GM12878 (cell line): ENCODE measurements at regions not wholly inside any gene's neighbourhood (a gene's known extent, or its start where the extent isn't known, plus 50 kb on each side); places are given as distances from the start of the nearest gene placed in this dataset.

Source experiments
- ATAC-seq: fragments of 200-7000 bp; cut with Tn5 transposase; 3 replicates; pipeline ENCODE4 v1.9.1; 2020; ENCODE audit warnings: mild to moderate bottlenecking, moderate library complexity
- BruUV-seq: library from RNA; stranded (reverse); fragments of 400-500 nt; replicated peaks from 2 replicates; lab custom pipeline; 2021; lab: Mats Ljungman, UMichigan
- CTCF ChIA-PET: fragments of 300-600 bp; sonication (Branson Sonifier 250); formaldehyde crosslinking; extraction: SDS; loops from one replicate; lab custom pipeline; 2021; ENCODE audit warnings: inconsistent platforms; lab: Yijun Ruan, JAX
- POLR2A ChIA-PET: fragments of 350-600 bp; formaldehyde crosslinking; extraction: SDS; loops from one replicate; lab custom pipeline; 2021; ENCODE audit warnings: inconsistent platforms; lab: Charles Lee
- RAD21 ChIA-PET: fragments of 300-600 bp; sonication (Branson Sonifier 250); formaldehyde crosslinking; loops from one replicate; lab custom pipeline; 2023; ENCODE audit warnings: antibody characterized with exemption; ENCODE audit not compliant: unreplicated experiment; lab: Charles Lee
- SMC1A ChIA-PET: fragments of 300-600 bp; sonication (Branson Sonifier 250); formaldehyde crosslinking; loops from one replicate; lab custom pipeline; 2023; ENCODE audit not compliant: unreplicated experiment, uncharacterized antibody; lab: Charles Lee
- DNase-seq: peaks from one replicate; pipeline ENCODE4 v3.0.0-alpha.2; 2011; ENCODE audit warnings: low read depth, low spot score
- FAIRE-seq: peaks from 3 replicates; lab custom pipeline; 2011; peaks lifted over from hg19 to GRCh38; lab: Jason Lieb, UNC
- H2AFZ ChIP-seq: 2 replicates; pipeline ENCODE4 v1.6.0; 2011; ENCODE audit warnings: low read depth, low read length, control low read depth; ENCODE audit not compliant: control insufficient read depth
- H3K27ac ChIP-seq: 2 replicates; pipeline ENCODE4 v1.5.1; 2011; ENCODE audit warnings: control low read depth; ENCODE audit not compliant: control insufficient read depth, insufficient read depth
- H3K27me3 ChIP-seq, 2 experiments: replicated peaks in 1 of 2; 2 replicates each; pipeline versions ENCODE4 v1.6.0 to v1.6.1; 2011; ENCODE audit warnings: low read length in 1 of 2; ENCODE audit not compliant: control insufficient read depth in 2 of 2, insufficient read depth in 2 of 2
- H3K36me3 ChIP-seq, 2 experiments: 2 replicates each; pipeline ENCODE4 v1.5.1; 2011; ENCODE audit warnings: low read length in 1 of 2; ENCODE audit not compliant: control insufficient read depth in 2 of 2, insufficient read depth in 2 of 2
- H3K4me1 ChIP-seq: 2 replicates; pipeline ENCODE4 v1.6.1; 2011; ENCODE audit warnings: mild to moderate bottlenecking, low read length, moderate library complexity, mixed read lengths; ENCODE audit not compliant: control insufficient read depth, insufficient read depth
- H3K4me2 ChIP-seq: 2 replicates; pipeline ENCODE4 v1.6.0; 2011; ENCODE audit warnings: control low read depth; ENCODE audit not compliant: control insufficient read depth, insufficient read depth
- H3K4me3 ChIP-seq: fragments of 200-600 bp; sonication (generic); 2 replicates; pipeline ENCODE4 v1.5.1; 2016
- H3K79me2 ChIP-seq: 2 replicates; pipeline ENCODE4 v1.6.0; 2011; ENCODE audit warnings: low read length; ENCODE audit not compliant: control insufficient read depth, insufficient read depth
- H3K9ac ChIP-seq: 2 replicates; pipeline ENCODE4 v1.8.0; 2011; ENCODE audit warnings: low read length, control low read depth, mixed read lengths; ENCODE audit not compliant: control insufficient read depth, insufficient read depth
- H3K9me3 ChIP-seq: replicated peaks from 3 replicates; pipeline ENCODE4 v1.5.1; 2011; ENCODE audit warnings: mild to moderate bottlenecking, low read length; ENCODE audit not compliant: control insufficient read depth, insufficient read depth
- H4K20me1 ChIP-seq: 2 replicates; pipeline ENCODE4 v1.6.0; 2011; ENCODE audit not compliant: control insufficient read depth, insufficient read depth
- CEBPZ ChIP-seq: fragments of 150-350 bp; IDR thresholded peaks from 2 replicates; pipeline ENCODE4 v1.6.1; 2016; ENCODE audit warnings: low read depth, low read length
- ESRRA ChIP-seq: IDR thresholded peaks from 2 replicates; pipeline ENCODE4 v1.6.1; 2012; ENCODE audit warnings: mild to moderate bottlenecking, low read length, improper control_type of control experiment
- FOXK2 ChIP-seq: fragments of 450-650 bp; IDR thresholded peaks from 2 replicates; pipeline ENCODE4 v1.6.1; 2017; ENCODE audit warnings: mild to moderate bottlenecking, moderate library complexity
- IKZF1 ChIP-seq: fragments of 450-650 bp; conservative IDR thresholded peaks from 2 replicates; pipeline ENCODE4 v1.6.1; 2017; ENCODE audit warnings: antibody characterized with exemption, mild to moderate bottlenecking
- JUND ChIP-seq: IDR thresholded peaks from 2 replicates; pipeline ENCODE4 v1.6.1; 2012; ENCODE audit warnings: low read depth, mild to moderate bottlenecking, low read length, improper control_type of control experiment, moderate library complexity
- KDM1A ChIP-seq: fragments of 200-600 bp; sonication (generic); IDR thresholded peaks from 2 replicates; pipeline ENCODE4 v1.6.1; 2016; ENCODE audit warnings: borderline replicate concordance
- POU2F2 ChIP-seq: IDR thresholded peaks from 3 replicates; pipeline ENCODE4 v1.6.1; 2011; ENCODE audit warnings: low read depth, mild to moderate bottlenecking, low read length, borderline replicate concordance
- RUNX3 ChIP-seq: IDR thresholded peaks from 2 replicates; pipeline ENCODE4 v1.6.1; 2012; ENCODE audit warnings: low read length, inconsistent platforms
- WGBS: methylation state at CpG from one replicate; pipeline ENCODE4 v1.1.6; 2016; ENCODE audit warnings: low lambda C conversion rate; ENCODE audit not compliant: insufficient replicate concordance, insufficient coverage; ENCODE audit errors: missing lambda C conversion rate; 5-methylcytosine and 5-hydroxymethylcytosine counted together
- in situ Hi-C: fragments of 300-500 bp; cut with MboI; formaldehyde crosslinking; loops from 9 replicates; pipeline ENCODE4 v1.14.3; 2018; ENCODE audit warnings: mixed read lengths
- intact Hi-C: fragments of 100-400 bp; cut with micrococcal nuclease; formaldehyde crosslinking; loops from one replicate; pipeline ENCODE4 v1.14.2; 2022; ENCODE audit not compliant: unreplicated experiment

DNA sequence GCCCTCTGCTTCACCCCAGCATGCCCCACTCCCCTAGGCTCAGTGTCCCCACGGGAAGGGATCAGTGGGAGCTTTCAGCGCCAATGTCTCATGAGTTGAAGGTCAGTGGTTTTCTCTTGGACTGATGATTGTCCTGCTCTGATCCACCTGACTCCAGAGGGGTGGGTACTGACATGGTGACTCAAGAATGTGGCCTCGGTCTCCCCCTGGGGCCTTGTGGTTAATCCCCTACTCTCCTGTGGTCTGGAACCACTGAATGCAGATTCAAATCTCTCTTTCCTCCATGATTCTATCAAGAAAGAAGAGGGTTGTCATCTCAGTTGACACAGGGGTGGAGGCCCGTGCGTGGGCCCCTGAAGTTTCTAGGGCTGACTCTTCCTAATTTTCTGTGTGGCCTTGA, 176.9 kb downstream of the RPS24 start:
- in situ Hi-C loops: no loop called here
- Histone ChIP-seq H3K4me3 (no peak overlapping the region), H3K27me3 (no peaks in the 10 kb centered on the region; a peak in 2 of 4 replicates), H3K9ac (no peak overlapping the region), H2AFZ (no peak overlapping the region), H3K79me2 (no peaks in the 10 kb centered on the region), H3K36me3 (no peaks in the 10 kb centered on the region), H3K27ac (no peak overlapping the region), H3K4me1 (peaks cover 9% of the 10 kb centered on the region; the same call in 1 of the 2 replicates)
- FAIRE-seq: no peak
- intact Hi-C loops: loop anchor here (5.0 kb wide), 1 partner anchor 987 kb away; no protein-coding TSS in a partner anchor
- no TSS peak for BruUV-seq
- CTCF ChIA-PET: interaction anchor here (0.7 to 1.5 kb wide), 2 partner anchors 447 to 985 kb away, joined by 3 to 4 read pairs; no protein-coding TSS in a partner anchor
- RAD21 ChIA-PET: no interaction called here
- TF ChIP-seq IKZF1 (no peak), RUNX3 (no peak), JUND (no peak), CEBPZ (no peak), ESRRA (no peak), KDM1A (no peak), POU2F2 (no peak), FOXK2 (no peak)
- TF ChIP-seq, all 136 proteins: peak for 0
- no peak for ATAC-seq
- H3K9me3 ChIP-seq: no peaks in the 10 kb centered on the region
- ChIA-PET SMC1A (no interaction called here), POLR2A (no interaction called here)
- no peaks in the 10 kb centered on the region for H4K20me1 ChIP-seq
- no peak for DNase-seq
- no peak overlapping the region for H3K4me2 ChIP-seq
- WGBS: 15% methylated on average over 5 of the region's 5 CpGs
